GM13977 (cell line): ENCODE measurements at regions not wholly inside any gene's neighbourhood (a gene's known extent, or its start where the extent isn't known, plus 50 kb on each side); places are given as distances from the start of the nearest gene placed in this dataset.

Source experiments
- DNase-seq: peaks from one replicate; pipeline ENCODE4 v3.0.0; 2012; ENCODE audit warnings: low spot score
- in situ Hi-C: fragments of 300-500 bp; cut with MboI; formaldehyde crosslinking; loops from one replicate; pipeline ENCODE4 v1.12.0; 2022; ENCODE audit warnings: low sequenced_read_pairs, low pct_unique_long_range_greater_than_20kb, mixed read lengths, inconsistent platforms; ENCODE audit not compliant: unreplicated experiment
- TF ChIP-seq, protein P1 (sequence below): IDR thresholded peaks from 2 replicates; pipeline ENCODE4 v1.5.1; 2012; ENCODE audit warnings: mild to moderate bottlenecking, control low read depth; ENCODE audit not compliant: insufficient read depth; ENCODE audit errors: extremely low read depth, missing control alignments

DNA sequence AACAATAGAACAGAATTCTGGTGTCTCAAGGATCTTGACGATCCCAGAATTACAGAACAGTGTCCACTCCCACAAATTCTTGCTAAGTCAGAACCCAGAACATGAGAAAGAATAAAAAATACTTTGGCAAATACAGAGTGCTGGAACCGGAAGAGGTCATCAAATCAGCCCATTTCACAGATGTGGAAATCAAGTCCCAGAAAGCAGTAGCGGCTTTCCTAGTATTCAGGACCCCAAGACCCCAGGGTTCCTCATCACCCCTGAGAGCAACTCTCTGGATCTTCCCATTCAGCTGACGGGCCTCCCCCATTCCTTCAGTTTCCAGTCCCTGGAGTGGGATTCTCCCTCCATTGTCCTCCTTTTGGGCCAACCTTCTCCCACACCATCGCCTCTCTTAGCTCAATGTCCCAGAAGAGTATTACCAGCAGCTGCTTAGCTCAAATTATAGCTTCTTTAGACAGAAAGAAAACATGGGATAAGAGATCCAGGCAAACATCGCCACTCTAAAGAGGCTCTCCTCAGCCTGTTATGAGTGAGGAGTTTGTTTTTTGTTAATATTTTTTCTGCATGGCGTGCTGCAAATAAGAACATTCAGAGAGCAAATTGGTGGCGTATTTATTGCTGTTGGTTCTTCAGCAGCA, 268.3 kb downstream of the MN1 start:
- TF ChIP-seq, protein P1, sequence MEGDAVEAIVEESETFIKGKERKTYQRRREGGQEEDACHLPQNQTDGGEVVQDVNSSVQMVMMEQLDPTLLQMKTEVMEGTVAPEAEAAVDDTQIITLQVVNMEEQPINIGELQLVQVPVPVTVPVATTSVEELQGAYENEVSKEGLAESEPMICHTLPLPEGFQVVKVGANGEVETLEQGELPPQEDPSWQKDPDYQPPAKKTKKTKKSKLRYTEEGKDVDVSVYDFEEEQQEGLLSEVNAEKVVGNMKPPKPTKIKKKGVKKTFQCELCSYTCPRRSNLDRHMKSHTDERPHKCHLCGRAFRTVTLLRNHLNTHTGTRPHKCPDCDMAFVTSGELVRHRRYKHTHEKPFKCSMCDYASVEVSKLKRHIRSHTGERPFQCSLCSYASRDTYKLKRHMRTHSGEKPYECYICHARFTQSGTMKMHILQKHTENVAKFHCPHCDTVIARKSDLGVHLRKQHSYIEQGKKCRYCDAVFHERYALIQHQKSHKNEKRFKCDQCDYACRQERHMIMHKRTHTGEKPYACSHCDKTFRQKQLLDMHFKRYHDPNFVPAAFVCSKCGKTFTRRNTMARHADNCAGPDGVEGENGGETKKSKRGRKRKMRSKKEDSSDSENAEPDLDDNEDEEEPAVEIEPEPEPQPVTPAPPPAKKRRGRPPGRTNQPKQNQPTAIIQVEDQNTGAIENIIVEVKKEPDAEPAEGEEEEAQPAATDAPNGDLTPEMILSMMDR, result no peak
- in situ Hi-C loops, result no loop called here
- no peak for DNase-seq

DNA sequence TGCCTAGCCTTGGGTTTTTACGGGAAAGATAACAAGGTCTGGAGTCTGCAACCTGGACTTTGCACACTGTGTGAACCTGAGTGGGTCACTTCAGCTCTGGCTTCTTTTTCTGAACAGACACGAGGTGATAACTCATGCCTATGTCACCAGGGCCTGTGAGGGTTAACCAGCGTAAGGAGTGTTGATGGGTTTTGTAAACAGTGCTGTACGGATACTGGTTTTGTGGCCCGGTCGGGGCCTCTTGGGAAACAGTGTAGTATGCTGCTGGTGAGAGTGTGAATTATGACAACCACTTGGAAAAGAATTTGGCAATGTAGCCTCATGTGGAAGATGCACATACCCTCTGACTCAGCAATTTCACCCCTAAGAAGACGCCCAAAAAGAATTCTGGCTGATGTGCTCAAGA, 266.8 kb downstream of the MN1 start:
- in situ Hi-C loops, result no loop called here
- no peak for DNase-seq
- TF ChIP-seq, protein P1, result no peak

DNA sequence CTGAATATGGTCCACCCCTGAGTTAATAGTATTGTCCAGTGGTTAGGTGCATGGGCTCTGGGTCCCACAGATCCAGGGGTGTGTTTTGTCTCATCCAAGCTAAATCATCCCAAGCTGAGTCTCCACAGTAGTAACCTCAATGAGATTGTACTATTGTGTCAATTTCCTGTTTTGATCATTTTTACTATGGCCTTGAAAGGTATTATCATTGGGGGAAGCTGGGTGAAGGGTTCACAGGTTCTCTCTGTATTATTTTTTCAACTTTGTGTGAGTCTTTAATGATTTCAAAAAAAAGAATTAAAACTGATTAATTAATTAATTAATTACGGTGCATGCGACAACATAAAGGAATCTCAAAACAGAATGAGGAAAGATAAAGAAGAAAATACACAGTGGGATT, 266.1 kb downstream of the MN1 start:
- DNase-seq, result no peak
- in situ Hi-C loops, result no loop called here
- TF ChIP-seq, protein P1, result no peak

DNA sequence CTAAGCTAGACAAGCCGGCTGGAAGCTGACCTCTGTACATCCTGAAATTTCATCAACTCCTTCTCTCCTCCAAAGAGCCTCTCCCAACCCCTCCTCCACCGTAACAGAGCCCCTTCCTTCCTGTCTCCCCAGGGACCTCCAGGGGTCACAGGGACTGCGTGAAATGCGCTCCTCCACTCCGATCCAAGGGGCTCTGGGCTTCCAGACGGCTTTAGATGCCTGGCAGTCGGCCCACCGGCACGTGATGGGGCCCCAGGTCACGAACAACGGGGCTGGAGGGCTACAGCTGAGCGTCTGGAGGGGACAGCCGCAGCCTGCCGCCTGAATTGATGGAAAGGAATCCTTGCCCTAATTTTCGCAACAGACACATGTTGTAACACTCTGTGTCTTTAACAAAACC, 264.1 kb downstream of the MN1 start:
- DNase-seq, result no peak
- in situ Hi-C loops, result no loop called here
- TF ChIP-seq, protein P1, result no peak

DNA sequence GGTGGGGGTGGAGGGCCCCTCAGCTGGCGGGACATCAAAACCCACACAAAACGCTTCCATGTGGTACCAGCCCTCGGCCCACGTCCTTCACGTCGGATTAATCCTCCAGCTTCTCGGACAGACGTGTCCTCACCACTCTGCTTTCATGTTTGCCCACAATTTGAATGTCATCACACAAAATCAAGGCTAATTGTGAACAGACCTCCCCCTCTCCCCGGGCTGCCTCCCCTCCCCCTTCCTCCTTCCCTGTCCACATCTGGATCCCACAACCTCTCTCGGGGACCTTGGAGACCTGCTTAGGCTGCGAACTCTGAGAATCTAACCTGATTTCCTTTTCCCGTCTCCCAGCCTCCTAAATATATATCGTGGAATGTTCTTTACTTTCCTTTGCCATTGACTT, 262.9 kb downstream of the MN1 start:
- TF ChIP-seq, protein P1, result no peak
- DNase-seq, result no peak
- in situ Hi-C loops, result no loop called here

DNA sequence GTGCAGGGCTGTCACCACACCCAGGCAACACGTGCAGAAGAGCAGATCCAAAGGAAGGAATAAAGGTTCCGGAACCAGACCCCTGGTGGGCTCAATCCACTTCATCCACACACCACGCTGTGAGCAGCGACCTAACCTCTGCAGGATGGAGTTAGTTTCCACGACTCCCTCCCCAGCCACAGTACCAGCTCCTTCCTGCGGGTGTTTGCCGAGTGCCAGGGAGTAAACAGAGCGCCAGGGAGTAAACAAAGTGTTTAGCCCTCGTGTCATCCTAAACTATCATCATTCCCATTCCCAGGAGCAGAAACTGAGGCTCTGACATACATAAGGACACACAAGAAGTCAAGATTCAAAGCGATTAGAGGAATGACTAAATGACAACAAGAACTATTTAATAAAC, 261.3 kb downstream of the MN1 start:
- in situ Hi-C loops, result no loop called here
- no peak for DNase-seq
- TF ChIP-seq, protein P1, result no peak
